GM12892 (cell line): ENCODE measurements at regions not wholly inside any gene's neighbourhood (a gene's known extent, or its start where the extent isn't known, plus 50 kb on each side); places are given as distances from the start of the nearest gene placed in this dataset.

ENCODE experiments used
- DNase-seq: peaks from one replicate; pipeline ENCODE4 v3.0.0; 2011; ENCODE audit not compliant: insufficient read length
- FAIRE-seq: peaks from 2 replicates; lab custom pipeline; 2011; peaks lifted over from hg19 to GRCh38; lab: Jason Lieb, UNC
- POLR2A ChIP-seq: IDR thresholded peaks from 2 replicates; pipeline ENCODE4 v1.6.1; 2011; ENCODE audit warnings: low read depth, low read length, control low read depth
- POLR2AphosphoS5 ChIP-seq: IDR thresholded peaks from 2 replicates; pipeline ENCODE4 v1.6.1; 2011; ENCODE audit warnings: low read depth, low read length, control low read depth
- TAF1 ChIP-seq: IDR thresholded peaks from 2 replicates; pipeline ENCODE4 v1.6.1; 2011; ENCODE audit warnings: low read depth, mild to moderate bottlenecking, control low read depth, low read length, borderline replicate concordance

DNA sequence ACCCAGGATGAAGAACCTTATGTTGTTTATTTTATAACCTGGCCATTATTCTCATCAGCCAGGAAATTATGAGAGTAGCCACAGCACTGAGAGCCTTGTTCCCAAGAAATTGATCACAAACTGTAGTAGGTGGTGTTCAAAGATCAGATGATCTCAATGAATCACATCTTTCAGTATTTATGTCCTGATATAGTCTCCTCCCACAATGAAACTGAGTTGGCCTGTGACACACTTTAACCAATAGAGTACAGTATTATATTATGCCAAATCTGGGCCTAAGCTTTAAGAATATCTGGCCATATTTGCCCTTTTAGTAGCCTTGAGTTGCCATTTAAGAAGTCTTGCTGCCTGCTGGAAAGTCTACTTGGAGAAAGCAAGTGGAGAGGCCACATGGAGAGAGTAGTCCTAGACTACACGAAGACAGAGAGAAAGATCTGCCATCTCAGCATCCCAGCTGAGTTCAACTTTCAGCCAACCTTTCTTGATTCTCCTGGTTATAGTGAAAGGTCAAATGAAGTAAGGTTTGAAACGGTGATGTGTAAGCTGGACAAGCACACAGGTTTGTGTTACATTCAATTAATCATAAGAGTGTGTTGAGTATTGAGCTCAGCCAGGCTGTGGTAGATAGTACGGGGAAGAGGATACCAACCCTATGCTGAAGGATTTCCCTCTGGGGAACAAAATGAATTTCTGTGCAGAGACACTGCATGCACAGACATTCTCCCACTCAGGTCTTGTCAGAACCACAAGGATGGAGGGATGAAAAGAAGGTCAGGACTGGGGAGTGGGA is 561.8 kb downstream of the SOX6 start:
- TF ChIP-seq POLR2AphosphoS5 (no peak), TAF1 (no peak)
- DNase-seq (no peak), FAIRE-seq (no peak)

- FAIRE-seq: no peak
- TF ChIP-seq POLR2A (no peak), POLR2AphosphoS5 (no peak), TAF1 (no peak)
These were observed 561.0 kb downstream of the SOX6 start for GRCh38 chr11:15795378-15795777.

GRCh38 chr11:15800111-15800800 is 556.1 kb downstream of the SOX6 start:
- DNase-seq (no peak), FAIRE-seq (no peak)
- TF ChIP-seq TAF1 (no peak), POLR2A (no peak), POLR2AphosphoS5 (no peak)

More at GRCh38 chr11:15795378-15795777, 561.0 kb downstream of the SOX6 start:
- no peak for DNase-seq

DNA sequence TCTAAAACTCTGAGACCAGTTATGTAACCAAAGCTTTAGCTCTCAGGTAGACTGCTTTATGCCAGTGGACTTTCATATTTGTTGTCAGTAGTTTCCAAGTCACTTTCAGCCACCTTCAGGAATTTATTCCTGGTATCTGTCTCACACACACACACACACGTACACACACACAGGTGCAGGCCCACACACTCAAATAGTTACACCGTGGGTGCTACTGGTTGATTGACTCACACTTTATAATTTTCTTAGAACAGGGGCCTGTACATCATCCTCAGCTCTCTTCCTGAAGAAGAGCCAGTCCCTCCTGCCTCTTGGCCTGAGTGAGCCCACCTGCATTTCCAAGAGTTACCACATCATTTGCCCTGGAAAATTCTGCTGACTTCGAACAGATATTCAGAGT is 555.2 kb downstream of the SOX6 start:
- TF ChIP-seq POLR2A (no peak), TAF1 (no peak), POLR2AphosphoS5 (no peak)
- DNase-seq: no peak
- FAIRE-seq: no peak

GRCh38 chr11:15801616-15802015 is 554.7 kb downstream of the SOX6 start:
- DNase-seq (no peak), FAIRE-seq (no peak)
- no peak for TF ChIP-seq TAF1
- TF ChIP-seq POLR2A: no peak
- TF ChIP-seq POLR2AphosphoS5: no peak

- no peak for DNase-seq
- TF ChIP-seq TAF1 (no peak), POLR2A (no peak), POLR2AphosphoS5 (no peak)
- FAIRE-seq: no peak
These were observed 550.6 kb downstream of the SOX6 start for GRCh38 chr11:15805726-15806125.

DNA sequence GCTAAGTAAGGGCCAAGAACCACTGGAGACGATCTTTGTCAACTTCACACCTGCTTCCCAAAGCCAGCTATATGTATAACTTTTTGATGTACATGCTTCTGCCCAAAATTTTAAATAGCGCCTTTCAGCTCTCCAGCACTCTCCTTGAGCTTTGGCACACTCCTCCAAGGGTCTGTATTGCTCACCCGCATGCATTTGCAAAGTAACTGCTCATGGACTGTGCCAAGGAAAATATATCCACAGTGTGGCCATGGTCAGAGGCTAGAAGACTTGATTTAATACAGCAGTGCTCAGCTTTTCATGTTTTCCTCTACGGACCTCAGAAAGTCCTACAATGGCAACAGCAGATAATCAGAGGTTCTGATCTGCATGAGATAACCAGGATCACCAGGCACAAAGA is 550.1 kb downstream of the SOX6 start:
- DNase-seq (no peak), FAIRE-seq (no peak)
- TF ChIP-seq POLR2A (no peak), TAF1 (no peak), POLR2AphosphoS5 (no peak)

GRCh38 chr11:15807827-15808226 is 548.5 kb downstream of the SOX6 start:
- no peak for DNase-seq
- no peak for TF ChIP-seq TAF1
- TF ChIP-seq POLR2AphosphoS5: no peak
- no peak for TF ChIP-seq POLR2A

DNA sequence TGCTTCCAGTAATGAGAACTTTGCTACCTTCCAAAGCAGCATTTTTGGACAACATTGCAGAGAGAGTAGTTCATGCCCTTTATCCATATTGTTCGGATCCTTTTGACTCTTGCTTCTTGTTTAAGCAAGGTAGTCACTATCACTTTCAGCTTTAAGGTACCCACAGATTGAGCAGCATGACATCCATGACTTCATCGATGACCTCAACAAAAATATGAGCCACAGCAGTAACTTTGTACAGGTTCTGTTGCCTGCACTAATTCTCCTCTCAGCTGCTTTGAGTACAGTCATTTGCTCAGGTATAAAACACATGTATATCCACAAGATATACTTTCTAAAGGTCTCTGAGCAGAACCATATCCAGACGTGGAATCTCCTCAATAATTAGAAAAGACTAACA is 546.3 kb downstream of the SOX6 start:
- no peak for TF ChIP-seq POLR2AphosphoS5
- TF ChIP-seq TAF1: no peak
- TF ChIP-seq POLR2A: no peak
- FAIRE-seq (no peak), DNase-seq (no peak)

More at GRCh38 chr11:15807827-15808226, 548.5 kb downstream of the SOX6 start:
- FAIRE-seq: no peak

DNA sequence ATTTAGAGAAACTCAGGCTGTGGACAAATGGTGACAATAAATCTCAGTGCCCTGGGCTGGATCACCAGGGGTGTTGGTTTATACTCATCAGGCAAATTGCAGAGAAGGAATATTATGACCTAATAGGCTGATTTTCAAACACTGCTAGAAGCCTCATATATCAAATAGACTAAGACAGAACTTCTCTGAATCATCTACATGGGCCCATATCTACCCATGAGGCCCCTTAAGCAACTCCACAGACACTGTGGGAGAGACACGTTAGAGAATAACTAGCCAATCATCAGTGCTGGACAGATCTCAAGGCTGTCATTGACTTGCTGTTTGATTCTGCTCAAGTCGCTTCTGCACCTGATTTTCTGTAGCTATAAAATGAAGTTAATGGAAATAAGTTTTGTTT is 545.8 kb downstream of the SOX6 start:
- DNase-seq (no peak), FAIRE-seq (no peak)
- TF ChIP-seq POLR2A: no peak

GRCh38 chr11:15815246-15816195 is 540.8 kb downstream of the SOX6 start:
- no peak for FAIRE-seq
- no peak for DNase-seq

More at GRCh38 chr11:15815246-15816195, 540.8 kb downstream of the SOX6 start:
- TF ChIP-seq POLR2A: no peak
- TF ChIP-seq TAF1: no peak
- no peak for TF ChIP-seq POLR2AphosphoS5
